Mucosa of gallbladder (tissue), 1 donor: ENCODE measurements at regions not wholly inside any gene's neighbourhood (a gene's known extent, or its start where the extent isn't known, plus 50 kb on each side); places are given as distances from the start of the nearest gene placed in this dataset.
A peak's percentile ranks its signal among the peaks of the same experiment; 100 is the strongest.

Source experiments
- DNase-seq: peaks from one replicate; pipeline ENCODE4 v3.0.0-alpha.2; 2020; ENCODE audit warnings: low spot score
- donor health status: DM: no; HTN: no; CAD: no.

DNA sequence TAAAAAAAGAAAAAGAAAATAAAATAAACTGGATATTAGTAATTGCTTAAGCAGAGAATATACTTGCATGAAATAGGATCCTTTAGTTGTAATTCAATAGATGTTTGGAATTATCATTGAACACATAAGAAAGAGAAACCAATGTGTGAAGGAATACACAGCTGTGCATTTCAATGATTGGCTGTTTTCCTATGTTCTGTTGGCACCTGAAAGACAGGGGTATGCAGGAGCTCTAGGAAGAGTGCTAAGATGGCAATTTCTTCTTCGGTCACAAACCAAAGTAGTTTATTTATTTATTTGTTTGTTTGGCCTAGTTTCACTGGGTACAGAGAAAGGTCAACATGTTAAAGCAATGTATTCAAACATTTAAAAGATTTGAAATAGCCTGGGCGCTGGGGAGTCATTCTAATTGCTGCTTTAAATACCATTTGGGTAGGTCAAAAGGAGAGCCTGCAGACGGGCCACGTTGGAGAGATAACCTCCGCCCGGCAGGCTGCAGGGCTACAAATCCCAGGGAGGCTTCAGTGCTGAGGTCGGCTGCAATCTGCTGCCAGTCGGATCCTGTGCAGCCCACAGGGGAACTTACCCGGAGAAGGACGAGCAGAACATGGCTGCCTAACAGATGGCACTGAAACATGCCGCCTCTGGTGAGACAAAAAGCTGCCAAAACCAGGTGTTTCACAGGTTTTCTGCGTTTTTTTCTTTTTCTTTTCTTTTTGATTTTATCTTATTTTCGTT is 154.2 kb upstream of the TYRP1 start:
- no peak for DNase-seq

DNA sequence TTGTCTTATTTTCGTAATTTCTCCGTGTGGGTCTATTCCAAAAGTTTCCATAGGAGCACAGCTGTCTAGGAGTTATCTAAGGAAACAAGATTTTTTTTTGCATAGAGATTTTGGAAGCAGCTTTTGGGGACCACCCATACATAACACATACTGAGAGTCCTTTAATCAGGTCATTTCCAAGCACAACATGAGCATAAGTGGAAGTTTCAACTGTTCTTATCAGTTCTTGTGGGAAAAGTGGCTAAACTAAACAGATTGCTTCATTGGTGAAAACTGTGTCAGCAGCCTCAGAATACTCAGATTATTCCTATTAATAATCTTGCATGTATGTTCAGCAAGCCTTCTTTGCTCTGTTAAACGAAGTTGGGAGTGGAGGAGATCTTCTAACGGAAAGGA is 153.6 kb upstream of the TYRP1 start:
- DNase-seq, result no peak

DNA sequence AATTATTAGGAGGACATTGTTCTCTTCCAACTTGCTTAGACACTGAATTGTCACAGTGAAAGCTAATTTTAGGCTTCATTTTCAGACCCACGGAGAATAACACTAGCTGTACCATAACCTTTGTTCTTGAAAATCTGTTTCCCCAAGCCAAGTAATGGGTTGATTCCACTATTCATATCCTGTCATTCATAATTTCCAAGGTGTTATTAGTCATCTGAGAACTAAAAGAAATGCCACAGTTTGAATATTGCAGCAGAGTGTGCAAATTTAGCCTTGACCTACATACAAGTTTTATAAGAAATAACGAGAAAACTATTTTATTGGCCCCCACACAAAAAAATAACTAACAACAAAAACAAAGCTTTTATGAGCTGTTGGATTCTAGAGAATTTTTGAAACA is 148.5 kb upstream of the TYRP1 start:
- no peak for DNase-seq

DNA sequence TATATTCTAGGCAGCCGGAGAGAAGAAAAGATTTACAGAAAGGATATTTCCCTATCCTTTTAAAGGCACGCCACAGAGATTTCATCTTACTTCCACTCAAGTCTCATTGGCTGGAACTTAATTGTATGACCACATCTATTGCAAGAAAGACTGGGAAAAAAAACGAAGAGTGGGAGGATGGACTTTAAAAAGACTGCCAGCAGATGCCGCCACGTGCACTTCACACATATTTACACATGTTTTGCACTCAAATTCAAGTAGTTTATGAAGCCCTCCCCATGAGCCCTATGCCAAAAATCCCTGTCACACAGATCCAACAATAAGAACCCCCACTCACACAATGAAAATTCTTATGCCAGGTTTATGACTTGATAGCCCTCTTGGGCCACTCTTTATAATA is 138.5 kb upstream of the TYRP1 start:
- no peak for DNase-seq

DNA sequence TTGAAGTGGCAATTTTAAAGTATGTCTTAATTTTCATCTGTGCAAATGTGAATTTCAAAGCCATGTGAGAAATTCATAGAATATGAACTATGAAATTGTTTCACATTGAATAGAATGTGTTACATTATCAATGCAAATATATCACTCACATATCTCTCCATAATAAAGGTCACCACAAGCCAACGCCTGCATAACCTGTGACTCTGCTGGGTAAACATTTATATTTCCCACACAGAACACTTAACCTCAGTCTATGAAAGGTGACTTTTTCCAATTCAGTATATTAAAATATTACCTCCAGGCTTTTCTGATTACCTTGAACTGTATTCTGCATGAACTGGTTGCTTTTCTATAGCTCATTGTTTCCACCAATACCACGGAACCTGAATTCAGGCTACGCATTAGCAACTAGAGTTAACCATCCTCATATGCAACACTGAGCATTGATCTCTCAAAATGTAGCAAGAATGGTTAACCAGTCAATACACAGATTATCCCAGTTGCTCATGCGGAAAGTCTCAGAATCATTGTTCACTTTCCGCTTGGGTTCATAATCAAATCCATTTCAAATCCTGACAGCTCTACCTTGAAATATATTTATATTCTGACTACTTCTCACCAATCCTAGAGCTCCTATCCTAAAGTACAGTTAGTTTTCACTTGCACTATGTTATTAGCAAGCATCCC is 126.6 kb upstream of the TYRP1 start:
- no peak for DNase-seq

DNA sequence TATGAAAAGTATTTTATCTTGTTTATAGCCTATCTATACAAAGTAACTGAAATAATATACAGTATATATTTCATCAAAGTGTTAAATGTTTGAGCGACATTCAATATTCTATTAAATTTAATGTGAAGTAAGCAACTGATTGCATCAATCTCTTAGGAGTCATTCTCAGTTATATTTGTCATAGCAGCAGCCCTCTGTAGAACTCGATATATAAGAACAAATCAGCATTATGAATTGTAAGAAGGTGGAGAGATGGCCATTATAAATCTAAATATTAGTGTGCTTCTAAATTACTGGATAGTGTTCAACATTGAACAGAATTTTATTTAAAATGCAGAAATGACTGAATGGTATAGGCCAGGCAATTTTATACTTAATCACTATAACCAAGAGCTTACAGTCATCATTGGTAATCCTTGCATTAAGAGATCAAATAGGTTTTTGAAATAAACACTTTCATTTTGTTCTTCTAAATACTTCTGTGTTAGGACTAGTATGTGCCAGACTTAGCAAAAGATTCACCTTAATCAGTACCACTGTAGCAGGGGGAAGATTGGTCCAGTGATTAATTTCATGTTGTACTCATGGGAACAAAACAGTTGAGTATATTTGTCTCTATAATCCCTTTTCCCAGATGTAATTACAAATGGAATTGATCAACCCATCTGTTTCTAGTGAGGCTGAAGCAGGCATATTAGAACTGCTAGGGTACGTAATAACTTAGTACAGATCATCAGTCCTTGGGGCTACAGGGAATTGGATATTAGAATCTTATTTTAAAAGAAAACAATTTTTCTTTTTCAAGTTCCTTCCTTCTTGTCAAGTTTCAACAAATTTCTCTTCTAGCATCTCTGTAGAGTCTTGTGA is 108.3 kb upstream of the TYRP1 start:
- no peak for DNase-seq

DNA sequence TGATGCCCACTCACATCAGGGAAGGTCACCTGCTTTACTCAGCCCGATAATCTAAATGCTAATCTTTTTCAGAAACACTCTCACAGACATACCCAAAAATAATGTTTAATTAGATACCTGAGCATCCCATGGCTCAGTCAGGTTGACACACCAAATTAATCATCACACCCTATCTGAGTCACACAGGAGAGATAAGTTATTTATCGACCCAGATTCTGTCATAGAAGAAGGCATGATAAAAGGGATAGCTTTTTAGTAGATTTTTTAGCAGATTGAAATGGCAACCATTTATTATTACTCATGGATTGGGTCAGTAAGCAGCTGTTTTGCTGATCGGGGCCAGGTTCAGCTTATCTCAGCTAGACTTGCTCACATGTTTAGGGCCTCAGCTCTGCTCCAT is 97.8 kb upstream of the TYRP1 start:
- no peak for DNase-seq

DNA sequence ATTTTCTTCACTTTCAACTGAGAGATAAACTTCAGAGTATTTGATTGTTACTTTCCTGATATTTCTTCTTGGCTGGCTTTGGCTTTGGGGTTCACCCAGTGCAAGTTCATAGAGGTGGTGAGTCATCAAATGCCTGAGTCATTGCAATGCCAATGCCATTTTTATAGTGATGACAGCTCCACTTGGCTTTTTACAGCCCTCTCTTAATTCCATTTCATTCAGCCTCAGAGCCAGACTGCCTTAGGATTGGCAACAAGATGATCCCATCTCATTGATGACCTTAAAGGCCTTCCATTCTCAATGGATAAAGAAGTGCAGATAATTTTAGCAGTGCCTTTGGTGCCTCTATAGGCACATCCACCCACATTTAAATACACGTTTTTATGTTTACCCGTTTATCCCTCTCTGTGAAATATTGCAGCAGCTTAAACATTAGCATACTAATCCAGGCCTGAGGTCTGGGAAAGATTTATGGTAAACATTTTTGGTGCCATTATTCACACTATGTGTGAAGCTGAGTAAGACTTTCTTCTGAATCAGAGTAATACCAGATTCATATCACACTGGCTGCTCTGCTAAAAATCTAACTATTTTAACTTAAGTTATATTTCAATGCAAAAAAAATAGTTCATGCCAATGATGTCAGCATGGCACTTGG is 88.9 kb upstream of the TYRP1 start:
- no peak for DNase-seq

DNA sequence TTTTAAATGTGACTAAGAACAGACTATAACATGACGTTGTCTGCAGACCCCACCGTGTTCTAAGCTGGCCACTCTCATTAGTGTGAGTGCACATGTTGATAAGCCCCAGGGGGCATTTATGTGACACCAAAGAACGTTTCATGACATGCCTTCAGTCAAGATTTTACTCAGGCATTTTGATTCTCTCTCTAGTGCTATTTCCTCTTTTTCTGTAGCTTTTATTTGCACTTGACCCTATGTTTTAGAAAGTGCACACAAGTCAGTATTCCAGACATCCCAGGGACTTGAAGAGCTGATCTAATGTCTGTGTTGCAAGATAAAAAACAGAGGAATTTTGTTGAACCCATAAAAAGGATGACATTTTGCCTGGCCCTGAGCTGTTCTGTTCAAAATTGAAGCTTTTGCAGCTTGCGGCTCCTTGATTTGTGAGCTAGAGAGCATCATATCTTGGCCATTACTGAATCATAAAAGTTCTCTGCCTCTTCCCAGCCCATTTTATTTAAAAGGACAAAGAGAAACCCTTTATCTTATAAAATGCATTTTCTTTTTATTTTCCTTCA is 80.9 kb upstream of the TYRP1 start:
- DNase-seq, result no peak

DNA sequence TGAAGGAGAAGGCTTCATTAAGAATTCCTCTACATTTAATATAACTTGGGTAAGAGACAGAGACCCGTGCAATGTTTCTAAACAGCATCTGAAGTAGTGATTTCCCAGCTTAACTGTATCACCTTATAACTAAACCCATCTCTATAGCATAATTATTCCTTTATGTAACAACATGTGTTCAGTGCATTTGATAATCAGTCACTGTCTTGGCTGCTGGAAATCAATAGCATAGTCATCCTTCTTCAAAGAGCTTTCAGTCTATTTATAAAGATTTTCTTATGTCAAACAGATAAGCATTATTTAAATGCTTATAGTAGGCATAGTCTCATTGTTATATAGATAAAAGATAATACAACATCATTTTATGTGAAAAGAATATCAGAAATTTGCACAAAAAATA is 80.1 kb upstream of the TYRP1 start:
- no peak for DNase-seq

DNA sequence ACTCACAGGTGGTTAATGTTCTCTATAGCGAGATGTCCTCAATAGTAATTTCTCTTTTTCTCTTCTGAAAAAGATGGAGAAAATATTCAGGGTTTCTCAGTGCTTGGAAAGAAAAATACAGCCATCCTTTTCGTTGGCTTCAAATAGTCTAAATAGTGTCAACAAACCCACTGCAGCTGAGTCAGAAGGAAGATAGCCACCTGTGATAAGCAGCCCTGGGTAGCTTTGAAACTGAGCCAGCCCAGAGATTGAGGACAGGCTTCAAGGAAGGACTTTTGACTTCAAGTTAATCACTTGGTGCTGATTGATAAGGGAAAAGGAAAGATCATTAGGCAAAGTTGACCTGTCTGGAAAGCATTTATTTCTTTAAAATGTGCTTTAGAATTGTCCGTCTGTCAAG is 78.7 kb upstream of the TYRP1 start:
- peak; percentile 11 for DNase-seq

DNA sequence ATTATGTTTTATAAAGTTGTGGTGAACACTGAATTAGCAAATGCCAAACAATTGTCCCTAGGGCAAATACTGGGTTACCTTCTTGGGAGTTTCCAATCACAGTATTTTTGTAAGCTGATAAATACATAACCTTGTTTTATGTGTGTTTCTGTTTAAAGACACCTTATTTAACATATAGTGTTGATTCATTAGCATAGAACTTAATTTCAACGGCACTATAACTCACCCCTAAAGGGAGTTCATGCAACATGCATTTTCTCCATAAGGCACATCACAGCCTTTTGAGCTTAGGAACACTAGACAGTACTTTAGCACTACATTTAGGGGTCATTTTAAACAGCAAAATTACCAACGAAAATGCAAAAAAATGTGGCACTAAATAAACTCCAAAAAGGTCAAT is 74.2 kb upstream of the TYRP1 start:
- no peak for DNase-seq

DNA sequence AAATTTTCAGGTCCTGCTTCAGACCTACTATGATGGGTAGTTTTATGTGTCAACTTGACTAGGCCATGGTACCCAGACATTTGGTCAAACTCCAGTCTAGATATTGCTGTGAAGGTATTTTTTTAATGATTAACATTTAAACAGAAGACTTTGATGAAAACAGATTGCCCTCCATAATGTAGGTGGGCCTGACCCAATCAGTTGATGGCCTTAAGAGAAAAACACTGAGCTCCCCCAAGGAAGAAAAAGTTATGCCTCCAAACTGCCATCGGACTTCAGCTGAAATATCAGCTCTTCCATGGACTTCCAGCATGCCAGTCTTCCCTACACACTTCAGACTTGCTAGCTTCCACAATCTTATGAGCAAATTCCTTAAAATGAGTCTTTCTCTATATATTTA is 67.3 kb upstream of the TYRP1 start:
- no peak for DNase-seq

DNA sequence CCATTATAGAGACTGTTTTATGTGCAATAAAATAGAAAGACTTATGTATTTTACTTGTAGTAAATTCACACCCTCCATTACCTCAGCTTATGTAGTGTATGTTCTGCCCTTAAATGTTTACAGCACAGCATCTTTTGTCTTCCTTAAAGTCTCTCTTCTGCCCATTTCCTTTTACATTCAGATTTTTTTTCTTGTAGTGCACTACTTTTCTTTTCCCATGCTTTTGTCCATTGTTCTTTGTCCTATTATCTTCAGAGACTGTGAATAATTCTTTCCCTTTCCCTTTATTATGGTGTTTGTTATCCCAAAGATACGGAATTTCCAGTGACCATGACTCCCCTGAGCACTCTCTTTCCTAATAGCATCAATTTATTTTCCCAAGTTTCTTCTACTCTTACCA is 66.1 kb upstream of the TYRP1 start:
- DNase-seq, result no peak

DNA sequence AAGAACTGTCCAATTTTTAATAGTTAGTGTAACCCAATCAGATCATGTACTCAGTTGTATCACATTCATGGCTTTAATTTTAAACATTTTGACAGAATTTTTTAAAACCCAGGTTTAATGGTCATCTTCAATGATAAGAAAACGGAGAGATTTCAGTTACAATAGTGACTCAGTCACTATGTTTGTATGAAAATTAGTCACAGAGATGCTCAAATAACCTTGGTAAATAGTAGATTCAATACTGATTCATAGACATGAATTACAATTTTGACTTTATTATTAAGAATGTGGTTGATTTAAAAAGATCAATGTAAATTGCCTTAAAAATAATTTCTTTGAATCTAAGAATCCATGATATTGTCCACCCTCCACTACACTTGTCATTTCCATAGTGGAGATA is 64.6 kb upstream of the TYRP1 start:
- no peak for DNase-seq

DNA sequence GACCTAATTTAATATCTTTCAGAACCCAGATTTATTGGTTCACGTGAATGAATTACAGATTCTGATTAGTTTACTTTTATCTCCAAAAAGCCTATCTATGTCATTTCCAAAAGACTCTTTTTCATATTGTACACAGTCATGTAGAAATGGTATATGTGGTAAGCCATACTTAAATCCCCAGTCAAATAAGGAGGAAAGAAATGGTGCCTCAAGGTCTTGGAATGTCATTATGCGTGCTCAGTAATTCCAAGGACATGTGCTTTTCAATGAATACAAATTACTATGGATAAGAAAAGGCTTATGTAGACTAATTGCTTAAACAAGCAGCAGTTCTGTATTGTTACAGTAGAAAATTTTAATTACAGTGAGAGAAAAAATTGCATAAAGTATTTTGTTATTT is 64.1 kb upstream of the TYRP1 start:
- no peak for DNase-seq

DNA sequence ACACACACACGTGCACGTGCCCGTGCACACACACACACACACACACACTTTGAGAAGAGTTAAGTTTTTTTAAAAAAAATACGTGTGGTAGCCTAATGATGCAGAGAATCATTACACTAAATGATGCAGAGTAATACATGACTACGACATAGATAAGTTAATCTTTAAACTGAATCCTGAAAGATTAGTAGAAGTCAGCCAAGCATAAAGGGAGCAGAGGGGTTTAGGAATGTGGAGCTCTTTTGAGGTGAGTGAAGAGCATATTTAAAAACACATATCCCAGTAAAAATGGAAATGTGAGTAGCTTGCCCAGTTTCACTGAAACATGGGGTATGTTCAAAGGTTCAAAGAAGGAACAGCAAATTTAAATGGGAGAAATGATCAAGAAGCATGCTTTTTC is 61.3 kb upstream of the TYRP1 start:
- no peak for DNase-seq

DNA sequence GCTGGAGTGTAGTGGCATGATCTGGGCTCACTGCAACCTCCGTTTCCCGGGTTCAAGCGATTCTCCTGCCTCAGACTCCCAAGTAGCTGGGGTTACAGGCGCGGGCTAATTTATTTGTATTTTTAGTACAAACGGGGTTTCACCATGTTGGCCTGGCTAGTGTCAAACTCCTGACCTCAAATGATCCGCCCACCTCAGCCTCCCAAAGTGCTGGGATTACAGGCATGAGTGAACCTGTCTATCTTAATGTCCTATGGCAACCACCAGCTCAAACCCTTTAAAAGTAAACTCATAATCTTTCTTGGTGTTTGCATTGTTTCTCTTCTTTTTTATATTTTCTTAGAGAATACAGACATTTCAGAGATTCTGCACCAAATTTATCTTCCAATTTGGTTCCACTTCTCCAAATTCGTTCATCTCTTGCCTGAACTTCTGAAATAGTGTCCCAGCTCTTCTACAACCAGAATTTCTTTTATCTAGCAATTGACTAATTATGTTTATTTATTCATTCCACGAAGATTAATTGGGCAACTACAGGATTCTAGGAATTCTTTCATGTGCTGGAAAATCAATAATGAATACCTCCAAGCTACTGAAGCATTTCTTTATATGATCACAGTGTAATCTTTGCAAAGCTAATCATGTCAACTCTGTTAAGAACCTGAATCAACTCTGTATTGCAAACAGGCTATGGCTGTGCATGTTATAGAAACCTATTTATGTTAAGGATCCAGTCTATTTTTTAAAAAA is 60.0 kb upstream of the TYRP1 start:
- no peak for DNase-seq

DNA sequence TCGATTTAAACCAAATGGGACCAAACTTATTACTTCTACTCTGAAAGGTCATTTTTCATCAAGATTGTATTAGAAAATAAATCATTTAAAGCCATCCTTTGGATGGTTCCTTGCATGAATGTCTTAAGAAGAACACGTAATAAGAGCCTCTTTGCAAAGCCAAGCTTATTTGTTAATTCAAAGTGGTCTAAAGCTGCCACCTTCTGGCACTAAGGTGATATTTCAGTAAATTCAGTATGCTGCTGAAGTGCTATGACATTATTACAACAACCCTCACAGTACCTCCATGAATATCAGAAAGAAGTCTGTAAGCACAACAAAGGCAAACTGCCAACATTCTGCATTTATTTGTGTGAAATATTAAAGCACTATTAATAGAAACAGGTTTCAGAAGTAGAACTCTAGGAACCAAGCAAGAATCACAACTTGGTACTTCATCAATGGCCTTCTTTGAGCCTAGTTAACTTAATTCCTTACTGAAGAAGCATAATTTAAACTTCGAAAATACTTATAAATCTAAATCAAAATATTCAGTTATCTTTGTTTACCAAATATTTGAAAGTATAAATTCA is 53.1 kb upstream of the TYRP1 start:
- no peak for DNase-seq

DNA sequence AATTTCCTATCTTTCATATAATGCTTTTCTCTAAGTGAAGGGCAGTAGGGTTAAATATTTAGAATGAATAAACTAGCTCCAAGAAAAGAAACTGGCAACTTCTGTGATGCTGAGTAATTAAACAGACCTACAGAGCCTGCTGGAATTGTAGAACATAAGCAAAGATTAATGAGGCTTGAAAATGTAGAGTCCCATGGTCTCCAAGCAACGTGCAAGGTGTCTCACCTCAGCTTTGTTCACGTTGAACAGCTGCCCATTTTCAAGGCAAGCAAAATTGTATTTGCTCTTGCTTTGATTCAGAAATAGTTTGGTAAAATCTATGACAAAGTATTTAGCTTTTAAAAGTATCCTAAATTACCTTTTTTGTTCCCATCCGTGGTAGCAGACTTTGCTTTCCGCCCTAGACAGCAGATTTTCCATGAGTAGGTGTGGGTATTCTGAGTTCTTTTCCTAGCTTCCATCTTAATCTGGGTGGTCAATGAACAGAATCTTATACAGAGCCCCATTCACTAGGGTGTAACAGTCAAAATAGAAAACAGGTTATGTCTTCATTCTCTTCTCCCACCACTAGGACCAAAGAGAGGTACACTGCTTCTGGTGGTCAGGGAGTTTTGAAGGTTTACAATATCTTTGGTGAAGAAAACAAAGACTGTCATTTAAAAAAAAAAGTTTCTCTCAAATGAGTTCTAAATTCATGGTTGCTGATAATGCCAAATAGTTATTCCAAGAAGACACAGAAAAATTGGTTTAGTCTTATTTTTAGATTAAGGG is 52.1 kb upstream of the TYRP1 start:
- no peak for DNase-seq
